IMR-90 (cell line): ENCODE measurements at regions not wholly inside any gene's neighbourhood (a gene's known extent, or its start where the extent isn't known, plus 50 kb on each side); places are given as distances from the start of the nearest gene placed in this dataset.

Experiments used
- ATAC-seq: fragments of 200-7000 bp; cut with Tn5 transposase; 2 replicates; pipeline ENCODE4 v1.9.1; 2020; ENCODE audit warnings: low read depth, mild to moderate bottlenecking, moderate library complexity
- BruUV-seq: library from RNA; stranded (reverse); fragments of 400-500 nt; replicated peaks from 2 replicates; lab custom pipeline; 2021; lab: Mats Ljungman, UMichigan
- CTCF ChIA-PET: fragments of 300-600 bp; formaldehyde crosslinking; extraction: SDS; loops from one replicate; lab custom pipeline; 2021; ENCODE audit warnings: antibody characterized with exemption; lab: Yijun Ruan, JAX
- POLR2A ChIA-PET: fragments of 300-600 bp; sonication (Branson Sonifier 250); formaldehyde crosslinking; loops from one replicate; lab custom pipeline; 2022; ENCODE audit warnings: antibody characterized with exemption; ENCODE audit not compliant: unreplicated experiment; lab: Charles Lee
- DNase-seq: peaks from one replicate; pipeline ENCODE4 v3.0.0; 2013
- H2AFZ ChIP-seq: replicated peaks from 2 replicates; pipeline ENCODE3; 2013; ENCODE audit warnings: low read length, mild to moderate bottlenecking; ENCODE audit not compliant: poor library complexity
- H2AK5ac ChIP-seq: 2 replicates; pipeline ENCODE4 v1.6.1; 2013; ENCODE audit warnings: low read depth, low read length, inconsistent platforms
- H2AK9ac ChIP-seq: replicated peaks from 2 replicates; pipeline ENCODE3; 2013; ENCODE audit warnings: mild to moderate bottlenecking, low read depth, low read length, moderate library complexity; ENCODE audit not compliant: poor library complexity
- H2BK120ac ChIP-seq: 2 replicates; pipeline ENCODE4 v1.6.1; 2013; ENCODE audit warnings: low read depth, low read length, inconsistent platforms
- H2BK15ac ChIP-seq: 3 replicates; pipeline ENCODE4 v1.6.1; 2013; ENCODE audit warnings: low read depth, low read length, inconsistent platforms
- H2BK20ac ChIP-seq: 2 replicates; pipeline ENCODE4 v1.6.1; 2013; ENCODE audit warnings: low read depth, mild to moderate bottlenecking, inconsistent platforms, low read length, moderate library complexity
- H2BK5ac ChIP-seq: 2 replicates; pipeline ENCODE4 v1.6.1; 2013; ENCODE audit warnings: mild to moderate bottlenecking, low read depth, low read length, inconsistent platforms; ENCODE audit not compliant: poor library complexity, severe bottlenecking
- H3K14ac ChIP-seq: replicated peaks from 2 replicates; pipeline ENCODE4 v1.6.1; 2013; ENCODE audit warnings: low read depth, low read length, inconsistent platforms
- H3K18ac ChIP-seq: 2 replicates; pipeline ENCODE4 v1.6.1; 2013; ENCODE audit warnings: low read depth, low read length, control low read depth
- H3K23ac ChIP-seq: 2 replicates; pipeline ENCODE4 v1.6.1; 2013; ENCODE audit warnings: low read depth, low read length, inconsistent platforms
- H3K27ac ChIP-seq: 2 replicates; pipeline ENCODE4 v1.5.1; 2013; ENCODE audit warnings: mild to moderate bottlenecking, control low read depth, low read length; ENCODE audit not compliant: insufficient read depth
- H3K27me3 ChIP-seq: 2 replicates; pipeline ENCODE4 v1.6.1; 2013; ENCODE audit warnings: low read length; ENCODE audit not compliant: control insufficient read depth, insufficient read depth
- H3K36me3 ChIP-seq: 2 replicates; pipeline ENCODE4 v1.6.1; 2013; ENCODE audit warnings: low read length, mixed read lengths; ENCODE audit not compliant: control insufficient read depth, insufficient read depth
- H3K4ac ChIP-seq: 2 replicates; pipeline ENCODE4 v1.6.1; 2013; ENCODE audit warnings: low read depth, low read length, inconsistent platforms
- H3K4me1 ChIP-seq: 2 replicates; pipeline ENCODE4 v1.6.1; 2013; ENCODE audit warnings: low read length, mixed read lengths; ENCODE audit not compliant: control insufficient read depth, insufficient read depth
- H3K4me2 ChIP-seq: 2 replicates; pipeline ENCODE4 v1.6.1; 2013; ENCODE audit warnings: low read depth, mild to moderate bottlenecking, control low read depth, low read length, moderate library complexity
- H3K4me3 ChIP-seq: 2 replicates; pipeline ENCODE4 v1.5.1; 2013; ENCODE audit warnings: low read depth, mild to moderate bottlenecking, control low read depth, low read length, moderate library complexity; ENCODE audit not compliant: insufficient read depth
- H3K56ac ChIP-seq: 2 replicates; pipeline ENCODE4 v1.6.1; 2013; ENCODE audit warnings: low read length, inconsistent platforms; ENCODE audit not compliant: insufficient read depth; ENCODE audit errors: extremely low read depth
- H3K79me1 ChIP-seq, 2 experiments: 2 replicates each; pipeline ENCODE4 v1.6.1; 2013; ENCODE audit warnings: low read length in 2 of 2, inconsistent platforms in 1 of 2, low read depth in 1 of 2
- H3K9ac ChIP-seq: 2 replicates; pipeline ENCODE4 v1.6.1; 2013; ENCODE audit warnings: low read depth, low read length, control low read depth
- H3K9me1 ChIP-seq: 2 replicates; pipeline ENCODE4 v1.6.1; 2013; ENCODE audit warnings: low read length, inconsistent platforms; ENCODE audit not compliant: insufficient read depth
- H3K9me3 ChIP-seq: 2 replicates; pipeline ENCODE4 v1.6.1; 2013; ENCODE audit warnings: low read length; ENCODE audit not compliant: control insufficient read depth, insufficient read depth
- H4K20me1 ChIP-seq: 2 replicates; pipeline ENCODE4 v1.6.1; 2013; ENCODE audit warnings: low read length, inconsistent platforms; ENCODE audit not compliant: insufficient read depth
- H4K5ac ChIP-seq: 2 replicates; pipeline ENCODE4 v1.6.1; 2013; ENCODE audit warnings: mild to moderate bottlenecking, low read depth, low read length, control low read depth
- H4K8ac ChIP-seq, 2 experiments: 2 replicates each; pipeline ENCODE4 v1.6.1; 2013; ENCODE audit warnings: low read depth in 2 of 2, low read length in 2 of 2, control low read depth in 1 of 2, inconsistent platforms in 1 of 2
- H4K91ac ChIP-seq: 2 replicates; pipeline ENCODE4 v1.6.1; 2013; ENCODE audit warnings: low read depth, low read length, inconsistent platforms; ENCODE audit not compliant: insufficient read depth
- BHLHE40 ChIP-seq: fragments of 150-350 bp; IDR thresholded peaks from 2 replicates; pipeline ENCODE4 v1.6.1; 2016; ENCODE audit warnings: mild to moderate bottlenecking, low read depth, low read length
- CEBPB ChIP-seq: IDR thresholded peaks from 2 replicates; pipeline ENCODE4 v1.6.1; 2012; ENCODE audit warnings: low read depth, low read length, improper control_type of control experiment
- FOS ChIP-seq: fragments of 150-350 bp; IDR thresholded peaks from 2 replicates; pipeline ENCODE4 v1.6.1; 2016; ENCODE audit warnings: low read depth, low read length
- MAFK ChIP-seq: IDR thresholded peaks from 2 replicates; pipeline ENCODE4 v1.6.1; 2012; ENCODE audit warnings: low read depth, low read length, improper control_type of control experiment
- MAZ ChIP-seq: IDR thresholded peaks from 2 replicates; pipeline ENCODE4 v1.6.1; 2012; ENCODE audit warnings: low read depth, mild to moderate bottlenecking, low read length, improper control_type of control experiment, moderate library complexity, borderline replicate concordance
- NFE2L2 ChIP-seq: fragments of 150-350 bp; IDR thresholded peaks from 2 replicates; pipeline ENCODE4 v1.6.1; 2016; ENCODE audit warnings: low read depth, mild to moderate bottlenecking, low read length
- POLR2A ChIP-seq: IDR thresholded peaks from 2 replicates; pipeline ENCODE4 v1.6.1; 2012; ENCODE audit warnings: mild to moderate bottlenecking, low read depth, low read length
- RAD21 ChIP-seq: IDR thresholded peaks from 2 replicates; pipeline ENCODE4 v1.6.1; 2012; ENCODE audit warnings: low read length, improper control_type of control experiment
- RCOR1 ChIP-seq: IDR thresholded peaks from 2 replicates; pipeline ENCODE4 v1.6.1; 2012; ENCODE audit warnings: mild to moderate bottlenecking, low read length, improper control_type of control experiment; ENCODE audit not compliant: insufficient replicate concordance
- SMC3 ChIP-seq: fragments of 150-350 bp; IDR thresholded peaks from 2 replicates; pipeline ENCODE4 v1.6.1; 2016; ENCODE audit warnings: low read depth, mild to moderate bottlenecking, antibody characterized with exemption, low read length, moderate library complexity
- WGBS, 2 experiments: methylation state at CpG; one replicate each; pipeline versions ENCODE4 v1.1.5 to v1.1.7; 2013; ENCODE audit warnings: missing lambda C conversion rate in 2 of 2; ENCODE audit not compliant: insufficient read length in 1 of 2; ENCODE audit errors: extremely low coverage in 2 of 2; 5-methylcytosine and 5-hydroxymethylcytosine counted together
- dilution Hi-C: fragments of 300-500 bp; cut with HindIII; formaldehyde crosslinking; loops from one replicate; pipeline ENCODE4 v1.14.3; 2018; ENCODE audit warnings: low sequenced_read_pairs; ENCODE audit not compliant: unreplicated experiment
- in situ Hi-C: fragments of 300-500 bp; cut with MboI; formaldehyde crosslinking; loops from 3 replicates; pipeline ENCODE4 v1.14.3; 2019; ENCODE audit warnings: low sequenced_read_pairs, inconsistent platforms, mixed read lengths
- intact Hi-C: fragments of 100-400 bp; cut with micrococcal nuclease; formaldehyde crosslinking; loops from 2 replicates; pipeline ENCODE4 v1.10.0; 2022
- TF ChIP-seq, protein P1 (sequence below): fragments of 150-350 bp; IDR thresholded peaks from 2 replicates; pipeline ENCODE4 v1.6.1; 2017; ENCODE audit warnings: mild to moderate bottlenecking, antibody characterized with exemption, low read length, low read depth
- TF ChIP-seq, protein P2 (sequence below): fragments of 150-350 bp; IDR thresholded peaks from 2 replicates; pipeline ENCODE4 v1.6.1; 2016; ENCODE audit warnings: low read depth, mild to moderate bottlenecking, low read length, moderate library complexity, borderline replicate concordance
- TF ChIP-seq, protein P3 (sequence below): conservative IDR thresholded peaks from 2 replicates; pipeline ENCODE4 v1.5.1; 2012; ENCODE audit warnings: mild to moderate bottlenecking, low read depth, low read length, improper control_type of control experiment

DNA sequence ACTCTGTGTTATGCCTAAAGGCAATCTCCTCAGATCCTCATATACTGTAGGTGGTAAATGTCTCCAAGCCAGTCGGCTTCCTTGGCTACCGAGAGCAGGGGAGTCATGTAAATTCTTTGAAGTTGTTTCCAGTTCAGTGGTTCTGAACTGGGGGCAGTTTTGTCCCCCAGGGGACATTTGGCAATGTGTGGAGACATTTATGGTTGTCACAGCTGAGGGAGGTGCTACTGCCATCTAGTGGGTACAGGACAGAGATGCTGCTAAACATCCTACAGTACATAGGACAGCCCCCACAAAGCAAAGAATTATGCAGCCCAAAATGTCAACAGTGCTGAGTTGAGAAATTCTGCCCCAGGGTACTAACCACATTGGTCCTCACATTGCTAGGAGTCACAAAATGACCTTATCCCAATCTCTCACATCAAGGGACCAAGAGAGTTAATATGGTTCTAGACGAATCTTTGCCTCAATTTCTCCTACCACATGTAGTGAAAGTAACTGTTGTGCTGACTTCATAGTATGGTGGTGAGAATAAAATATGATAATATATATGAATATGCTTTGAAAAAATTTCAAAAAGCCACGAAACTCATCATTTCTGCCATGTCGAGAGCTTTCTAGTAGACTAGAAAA is 104.4 kb upstream of the ARHGAP24 start:
- POLR2A ChIA-PET = no interaction called here

More for the DNA sequence above, 104.4 kb upstream of the ARHGAP24 start:
- H3K79me1 ChIP-seq = no peaks in the 10 kb centered on the region
- no peak overlapping the region for H2BK20ac ChIP-seq
- H3K9me3 ChIP-seq = no peaks in the 10 kb centered on the region
- no peaks in the 10 kb centered on the region for H4K20me1 ChIP-seq
- no peak overlapping the region for H2AK9ac ChIP-seq
- H2AK5ac ChIP-seq = no peak overlapping the region
- no peak overlapping the region for H3K4me2 ChIP-seq
- H3K4me1 ChIP-seq = no peaks in the 10 kb centered on the region
- in situ Hi-C loops = no loop called here
- H4K8ac ChIP-seq = no peak overlapping the region
- dilution Hi-C loops = no loop called here
- CTCF ChIA-PET = interaction anchor here (0.6 to 1.4 kb wide), 2 partner anchors 8 to 20 kb away, joined by 3 read pairs; no protein-coding TSS in a partner anchor
- DNase-seq (peak; percentile 18), ATAC-seq (peak; percentile 87)
- no peaks in the 10 kb centered on the region for H3K9me1 ChIP-seq
- intact Hi-C loops = loop anchor here (1.0 to 10.0 kb wide), 3 partner anchors 223 to 594 kb away; no protein-coding TSS in a partner anchor
- H3K27ac ChIP-seq = no peak overlapping the region
- H3K23ac ChIP-seq = no peak overlapping the region
- H3K9ac ChIP-seq = no peak overlapping the region
- H3K4me3 ChIP-seq = no peak overlapping the region
- no peak overlapping the region for H4K91ac ChIP-seq
- WGBS, 2 experiments = no CpG with 5 or more reads among the region's 5 CpGs
- H2AFZ ChIP-seq = no peak overlapping the region
- H3K36me3 ChIP-seq = no peaks in the 10 kb centered on the region
- no peak overlapping the region for H3K18ac ChIP-seq
- H4K5ac ChIP-seq = no peak overlapping the region
- no peaks in the 10 kb centered on the region; the same call in 1 of the 2 replicates for H3K27me3 ChIP-seq
- H2BK15ac ChIP-seq = no peak overlapping the region
- TF ChIP-seq RCOR1 = no peak
- TF ChIP-seq, protein P1, sequence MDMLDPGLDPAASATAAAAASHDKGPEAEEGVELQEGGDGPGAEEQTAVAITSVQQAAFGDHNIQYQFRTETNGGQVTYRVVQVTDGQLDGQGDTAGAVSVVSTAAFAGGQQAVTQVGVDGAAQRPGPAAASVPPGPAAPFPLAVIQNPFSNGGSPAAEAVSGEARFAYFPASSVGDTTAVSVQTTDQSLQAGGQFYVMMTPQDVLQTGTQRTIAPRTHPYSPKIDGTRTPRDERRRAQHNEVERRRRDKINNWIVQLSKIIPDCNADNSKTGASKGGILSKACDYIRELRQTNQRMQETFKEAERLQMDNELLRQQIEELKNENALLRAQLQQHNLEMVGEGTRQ = no peak
- TF ChIP-seq NFE2L2 = no peak
- no peak for TF ChIP-seq FOS
- peak; percentile 43 for TF ChIP-seq RAD21
- TF ChIP-seq SMC3 = peak; percentile 23; the same call in 1 of the 2 replicates
- TF ChIP-seq MAZ = no peak
- no peak for TF ChIP-seq CEBPB
- no peak for TF ChIP-seq BHLHE40
- TF ChIP-seq, protein P2, sequence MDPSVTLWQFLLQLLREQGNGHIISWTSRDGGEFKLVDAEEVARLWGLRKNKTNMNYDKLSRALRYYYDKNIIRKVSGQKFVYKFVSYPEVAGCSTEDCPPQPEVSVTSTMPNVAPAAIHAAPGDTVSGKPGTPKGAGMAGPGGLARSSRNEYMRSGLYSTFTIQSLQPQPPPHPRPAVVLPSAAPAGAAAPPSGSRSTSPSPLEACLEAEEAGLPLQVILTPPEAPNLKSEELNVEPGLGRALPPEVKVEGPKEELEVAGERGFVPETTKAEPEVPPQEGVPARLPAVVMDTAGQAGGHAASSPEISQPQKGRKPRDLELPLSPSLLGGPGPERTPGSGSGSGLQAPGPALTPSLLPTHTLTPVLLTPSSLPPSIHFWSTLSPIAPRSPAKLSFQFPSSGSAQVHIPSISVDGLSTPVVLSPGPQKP = no peak
- TF ChIP-seq, protein P3, sequence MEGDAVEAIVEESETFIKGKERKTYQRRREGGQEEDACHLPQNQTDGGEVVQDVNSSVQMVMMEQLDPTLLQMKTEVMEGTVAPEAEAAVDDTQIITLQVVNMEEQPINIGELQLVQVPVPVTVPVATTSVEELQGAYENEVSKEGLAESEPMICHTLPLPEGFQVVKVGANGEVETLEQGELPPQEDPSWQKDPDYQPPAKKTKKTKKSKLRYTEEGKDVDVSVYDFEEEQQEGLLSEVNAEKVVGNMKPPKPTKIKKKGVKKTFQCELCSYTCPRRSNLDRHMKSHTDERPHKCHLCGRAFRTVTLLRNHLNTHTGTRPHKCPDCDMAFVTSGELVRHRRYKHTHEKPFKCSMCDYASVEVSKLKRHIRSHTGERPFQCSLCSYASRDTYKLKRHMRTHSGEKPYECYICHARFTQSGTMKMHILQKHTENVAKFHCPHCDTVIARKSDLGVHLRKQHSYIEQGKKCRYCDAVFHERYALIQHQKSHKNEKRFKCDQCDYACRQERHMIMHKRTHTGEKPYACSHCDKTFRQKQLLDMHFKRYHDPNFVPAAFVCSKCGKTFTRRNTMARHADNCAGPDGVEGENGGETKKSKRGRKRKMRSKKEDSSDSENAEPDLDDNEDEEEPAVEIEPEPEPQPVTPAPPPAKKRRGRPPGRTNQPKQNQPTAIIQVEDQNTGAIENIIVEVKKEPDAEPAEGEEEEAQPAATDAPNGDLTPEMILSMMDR = peak; percentile 57
- no peak for TF ChIP-seq MAFK
- TF ChIP-seq POLR2A = no peak
- no peak overlapping the region for H3K4ac ChIP-seq
- no TSS peak for BruUV-seq
- H3K56ac ChIP-seq = no peak overlapping the region
- no peak overlapping the region for H2BK5ac ChIP-seq
- H2BK120ac ChIP-seq = no peak overlapping the region
- H3K14ac ChIP-seq = no peak overlapping the region
